Inflammatory macrophage treated with lipopolysaccharide for 1 hour (primary cell): ENCODE measurements at regions not wholly inside any gene's neighbourhood (a gene's known extent, or its start where the extent isn't known, plus 50 kb on each side); places are given as distances from the start of the nearest gene placed in this dataset.

Experiments used
- DNase-seq, 2 donors: peaks; one replicate each; pipeline ENCODE4 v3.0.0-alpha.2; 2020 to 2022

GRCh38 chr9:88696501-88696900, 161.5 kb downstream of the NXNL2 start:
- no peak for DNase-seq

GRCh38 chr9:88697764-88698432, 162.9 kb downstream of the NXNL2 start:
- DNase-seq = no peak

GRCh38 chr9:88702985-88703384, 168.0 kb downstream of the NXNL2 start:
- DNase-seq = no peak

- DNase-seq = no peak
These were observed 171.5 kb downstream of the NXNL2 start for GRCh38 chr9:88706193-88707113.

GRCh38 chr9:88710449-88710848, 175.5 kb downstream of the NXNL2 start:
- DNase-seq = no peak

GRCh38 chr9:88711719-88712118, 176.7 kb downstream of the NXNL2 start:
- DNase-seq = no peak

- DNase-seq = no peak
These were observed 177.5 kb downstream of the NXNL2 start for GRCh38 chr9:88712484-88712883.

GRCh38 chr9:88713010-88713409, 178.0 kb downstream of the NXNL2 start:
- no peak for DNase-seq

GRCh38 chr9:88716596-88717290, 181.8 kb downstream of the NXNL2 start:
- DNase-seq = no peak

- no peak for DNase-seq
These were observed 186.0 kb downstream of the NXNL2 start for GRCh38 chr9:88721025-88721424.

- no peak for DNase-seq
These were observed 186.7 kb downstream of the NXNL2 start for GRCh38 chr9:88721495-88722279.

GRCh38 chr9:88722753-88723152, 187.8 kb downstream of the NXNL2 start:
- DNase-seq = peak in 1 of 2 donors; percentile 8

- DNase-seq = no peak
These were observed 188.8 kb downstream of the NXNL2 start for GRCh38 chr9:88723751-88724150.

GRCh38 chr9:88724331-88724730, 189.4 kb downstream of the NXNL2 start:
- no peak for DNase-seq

GRCh38 chr9:88725300-88726019, 190.5 kb downstream of the NXNL2 start:
- no peak for DNase-seq

GRCh38 chr9:88726803-88727202, 191.8 kb downstream of the NXNL2 start:
- DNase-seq = no peak

- no peak for DNase-seq
These were observed 195.8 kb downstream of the NXNL2 start for GRCh38 chr9:88730780-88731179.

- DNase-seq = no peak
These were observed 197.2 kb downstream of the NXNL2 start for GRCh38 chr9:88732128-88732527.

- DNase-seq = no peak
These were observed 198.9 kb downstream of the NXNL2 start for GRCh38 chr9:88733651-88734421.

- no peak for DNase-seq
These were observed 199.5 kb downstream of the NXNL2 start for GRCh38 chr9:88734527-88734926.

GRCh38 chr9:88736136-88736637, 201.2 kb downstream of the NXNL2 start:
- DNase-seq = no peak
